Type B pancreatic cell (in vitro differentiated cells): ENCODE measurements at regions not wholly inside any gene's neighbourhood (a gene's known extent, or its start where the extent isn't known, plus 50 kb on each side); places are given as distances from the start of the nearest gene placed in this dataset.

Experiments used
- DNase-seq: peaks from one replicate; pipeline ENCODE4 v3.0.0; 2021; ENCODE audit warnings: mixed read lengths; ENCODE audit not compliant: unreplicated experiment; ENCODE audit errors: extremely low spot score
- H3K27ac Mint-ChIP-seq: 2 replicates; pipeline ENCODE4 v1.8.0; 2021; ENCODE audit warnings: mild to moderate bottlenecking, mixed read lengths
- H3K27me3 Mint-ChIP-seq: 2 replicates; pipeline ENCODE4 v1.8.0; 2021; ENCODE audit warnings: mixed read lengths
- H3K36me3 Mint-ChIP-seq: 2 replicates; pipeline ENCODE4 v1.8.0; 2021; ENCODE audit warnings: mixed read lengths
- H3K4me1 Mint-ChIP-seq: one replicate; pipeline ENCODE4 v1.8.0; 2021; ENCODE audit warnings: mixed read lengths; ENCODE audit not compliant: unreplicated experiment
- H3K4me3 Mint-ChIP-seq: 2 replicates; pipeline ENCODE4 v1.8.0; 2021; ENCODE audit warnings: mild to moderate bottlenecking, mixed read lengths
- H3K9me3 Mint-ChIP-seq: 2 replicates; pipeline ENCODE4 v1.8.0; 2021; ENCODE audit warnings: mixed read lengths
- TF ChIP-seq, protein P1 (sequence below): fragments of 200-600 bp; sonication (generic); conservative IDR thresholded peaks from 2 replicates; pipeline ENCODE4 v1.5.0; 2021; ENCODE audit warnings: antibody characterized with exemption, mild to moderate bottlenecking

DNA sequence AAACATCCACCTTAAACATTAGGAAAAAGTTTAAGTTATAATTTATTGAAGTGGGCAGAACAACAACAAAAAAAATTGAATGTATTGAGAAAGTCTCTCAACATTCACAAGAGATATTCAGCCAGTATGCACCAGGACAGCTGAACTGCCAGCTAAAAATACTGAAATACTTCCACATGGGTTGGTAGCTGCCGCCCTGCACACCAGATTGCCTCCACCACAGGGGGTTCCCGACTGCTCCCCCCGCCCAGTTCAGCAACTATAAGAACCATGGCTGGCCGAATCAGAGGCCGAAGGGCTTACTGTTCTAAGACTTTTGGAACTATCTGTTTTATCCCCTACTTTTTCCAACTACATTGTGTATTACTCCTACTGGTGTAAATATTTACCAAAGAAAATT, 150.0 kb upstream of the LRP1B start:
- no peaks in the 10 kb centered on the region for H3K9me3 Mint-ChIP-seq
- H3K4me3 Mint-ChIP-seq = no peak overlapping the region
- no peaks in the 10 kb centered on the region for H3K4me1 Mint-ChIP-seq
- no peaks in the 10 kb centered on the region for H3K36me3 Mint-ChIP-seq
- DNase-seq = no peak
- no peak overlapping the region for H3K27ac Mint-ChIP-seq
- no peaks in the 10 kb centered on the region for H3K27me3 Mint-ChIP-seq
- TF ChIP-seq, protein P1, sequence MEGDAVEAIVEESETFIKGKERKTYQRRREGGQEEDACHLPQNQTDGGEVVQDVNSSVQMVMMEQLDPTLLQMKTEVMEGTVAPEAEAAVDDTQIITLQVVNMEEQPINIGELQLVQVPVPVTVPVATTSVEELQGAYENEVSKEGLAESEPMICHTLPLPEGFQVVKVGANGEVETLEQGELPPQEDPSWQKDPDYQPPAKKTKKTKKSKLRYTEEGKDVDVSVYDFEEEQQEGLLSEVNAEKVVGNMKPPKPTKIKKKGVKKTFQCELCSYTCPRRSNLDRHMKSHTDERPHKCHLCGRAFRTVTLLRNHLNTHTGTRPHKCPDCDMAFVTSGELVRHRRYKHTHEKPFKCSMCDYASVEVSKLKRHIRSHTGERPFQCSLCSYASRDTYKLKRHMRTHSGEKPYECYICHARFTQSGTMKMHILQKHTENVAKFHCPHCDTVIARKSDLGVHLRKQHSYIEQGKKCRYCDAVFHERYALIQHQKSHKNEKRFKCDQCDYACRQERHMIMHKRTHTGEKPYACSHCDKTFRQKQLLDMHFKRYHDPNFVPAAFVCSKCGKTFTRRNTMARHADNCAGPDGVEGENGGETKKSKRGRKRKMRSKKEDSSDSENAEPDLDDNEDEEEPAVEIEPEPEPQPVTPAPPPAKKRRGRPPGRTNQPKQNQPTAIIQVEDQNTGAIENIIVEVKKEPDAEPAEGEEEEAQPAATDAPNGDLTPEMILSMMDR = no peak

DNA sequence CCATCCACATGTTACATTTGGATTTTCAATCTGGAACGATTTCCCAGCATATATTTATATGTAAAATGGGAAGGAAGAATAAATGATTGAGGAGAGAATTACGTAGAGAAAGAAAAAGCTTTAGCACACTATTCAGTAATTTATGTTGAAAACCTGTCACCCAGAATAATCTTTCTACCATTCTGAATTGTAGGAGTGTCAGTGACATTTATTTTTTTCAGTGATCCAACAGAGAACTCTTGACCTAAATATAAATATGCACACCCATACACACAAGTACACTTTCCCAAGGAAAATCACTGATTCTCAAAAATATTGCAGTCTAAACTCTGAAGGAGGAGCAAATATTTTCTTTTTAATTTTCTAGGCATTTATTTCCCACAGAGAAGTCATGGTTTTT, 140.2 kb upstream of the LRP1B start:
- H3K27me3 Mint-ChIP-seq = peaks cover 4% of the 10 kb centered on the region
- TF ChIP-seq, protein P1 = no peak

DNA sequence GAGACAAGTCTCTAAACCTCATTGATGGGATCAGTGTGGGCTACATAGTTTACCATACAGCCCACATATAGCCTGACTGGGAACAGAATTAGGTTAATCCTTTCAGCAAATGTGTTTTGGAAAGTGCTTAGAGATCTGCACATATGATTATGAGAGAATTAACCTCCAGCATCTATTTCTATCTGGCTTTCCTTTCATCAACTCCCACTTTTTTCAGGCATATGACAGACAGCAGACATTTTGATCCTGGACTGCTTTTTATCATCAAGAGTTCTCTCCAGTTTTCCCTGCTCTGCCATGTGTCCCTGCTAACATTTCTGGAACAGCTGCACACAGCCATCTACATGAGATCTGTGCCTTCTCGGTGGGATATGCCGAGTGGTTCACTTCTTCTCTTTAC, 139.5 kb upstream of the LRP1B start:
- peaks cover 4% of the 10 kb centered on the region for H3K27me3 Mint-ChIP-seq
- no peaks in the 10 kb centered on the region for H3K36me3 Mint-ChIP-seq
- H3K27ac Mint-ChIP-seq = no peak overlapping the region
- no peaks in the 10 kb centered on the region for H3K9me3 Mint-ChIP-seq
- TF ChIP-seq, protein P1 = no peak
- H3K4me3 Mint-ChIP-seq = no peak overlapping the region
- DNase-seq = no peak
- no peaks in the 10 kb centered on the region for H3K4me1 Mint-ChIP-seq

More for the DNA sequence above, 140.2 kb upstream of the LRP1B start:
- Mint-ChIP-seq H3K4me1 (no peaks in the 10 kb centered on the region), H3K27ac (no peak overlapping the region), H3K4me3 (no peak overlapping the region), H3K36me3 (no peaks in the 10 kb centered on the region), H3K9me3 (no peaks in the 10 kb centered on the region)
- DNase-seq = no peak

DNA sequence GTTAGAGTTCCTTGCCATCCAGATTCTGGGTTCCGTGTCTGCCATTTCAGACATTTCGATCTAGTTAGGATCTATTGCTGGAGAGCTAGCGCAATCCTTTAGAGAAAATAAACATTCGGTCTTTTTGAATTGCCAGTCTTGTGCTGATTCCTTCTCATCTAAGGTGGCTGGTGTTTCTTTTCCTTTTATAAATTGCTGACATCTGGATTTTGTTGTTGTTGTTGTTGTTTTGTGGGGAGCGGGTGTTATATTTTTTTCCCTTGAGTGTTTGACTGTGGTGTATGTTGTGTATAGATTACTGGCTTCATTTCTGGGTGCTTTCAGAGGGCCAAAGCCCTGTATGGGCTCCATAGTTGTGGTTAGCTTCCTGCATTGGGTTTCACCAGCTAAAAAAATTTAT, 128.5 kb upstream of the LRP1B start:
- Mint-ChIP-seq H3K27me3 (no peaks in the 10 kb centered on the region), H3K36me3 (no peaks in the 10 kb centered on the region), H3K27ac (no peak overlapping the region)

DNA sequence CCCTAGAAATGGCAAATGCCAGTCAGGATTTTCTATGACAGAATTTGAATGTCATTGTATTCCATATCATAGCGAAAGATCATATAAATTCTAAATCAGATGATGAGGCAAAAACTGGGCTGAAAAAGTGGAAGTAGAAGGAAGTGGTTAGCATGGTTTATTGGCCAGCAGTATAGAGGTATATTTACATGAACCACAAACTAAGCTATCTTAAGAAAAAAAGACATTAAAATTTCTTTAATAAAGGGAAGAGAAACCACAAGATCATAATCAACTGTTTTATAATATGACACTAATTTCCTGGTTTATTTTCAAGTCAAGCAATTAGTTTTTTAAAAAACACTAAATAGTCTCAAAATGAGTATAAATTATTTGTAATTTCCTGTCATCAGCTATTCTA, 123.2 kb upstream of the LRP1B start:
- Mint-ChIP-seq H3K27ac (no peak overlapping the region), H3K4me1 (no peaks in the 10 kb centered on the region), H3K4me3 (no peak overlapping the region), H3K27me3 (no peaks in the 10 kb centered on the region), H3K9me3 (no peaks in the 10 kb centered on the region), H3K36me3 (no peaks in the 10 kb centered on the region)
- TF ChIP-seq, protein P1 = no peak
- no peak for DNase-seq

More for the DNA sequence above, 128.5 kb upstream of the LRP1B start:
- H3K9me3 Mint-ChIP-seq = peaks cover 5% of the 10 kb centered on the region
- TF ChIP-seq, protein P1 = no peak
- no peaks in the 10 kb centered on the region for H3K4me1 Mint-ChIP-seq
- no peak overlapping the region for H3K4me3 Mint-ChIP-seq
- no peak for DNase-seq

DNA sequence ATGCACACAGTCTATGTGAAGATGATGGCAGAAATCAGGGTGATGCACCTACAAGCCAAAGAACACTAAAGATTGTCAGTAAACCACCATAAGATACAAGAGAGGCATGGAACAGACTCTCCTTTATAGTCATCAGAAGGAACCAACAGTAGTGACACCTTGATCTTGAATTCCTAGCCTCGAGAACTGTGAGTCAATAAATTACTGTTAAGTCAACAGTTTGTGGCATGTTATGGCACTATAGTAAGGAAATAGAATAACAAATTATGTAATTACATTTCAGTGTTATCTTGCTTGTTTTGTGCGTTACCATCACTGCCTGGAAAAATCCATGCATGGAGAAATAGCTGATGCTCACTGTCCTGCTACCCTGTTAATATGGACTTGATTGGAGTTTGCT, 110.2 kb upstream of the LRP1B start:
- H3K27me3 Mint-ChIP-seq = no peaks in the 10 kb centered on the region
- H3K9me3 Mint-ChIP-seq = no peaks in the 10 kb centered on the region
- no peak for DNase-seq
- H3K36me3 Mint-ChIP-seq = no peaks in the 10 kb centered on the region
- no peak overlapping the region for H3K27ac Mint-ChIP-seq
- no peak overlapping the region for H3K4me3 Mint-ChIP-seq
- peaks cover 10% of the 10 kb centered on the region for H3K4me1 Mint-ChIP-seq
- TF ChIP-seq, protein P1 = no peak
